ENCODE measurements at regions not wholly inside any gene's neighbourhood (a gene's known extent, or its start where the extent isn't known, plus 50 kb on each side); places are given as distances from the start of the nearest gene placed in this dataset.

DNA sequence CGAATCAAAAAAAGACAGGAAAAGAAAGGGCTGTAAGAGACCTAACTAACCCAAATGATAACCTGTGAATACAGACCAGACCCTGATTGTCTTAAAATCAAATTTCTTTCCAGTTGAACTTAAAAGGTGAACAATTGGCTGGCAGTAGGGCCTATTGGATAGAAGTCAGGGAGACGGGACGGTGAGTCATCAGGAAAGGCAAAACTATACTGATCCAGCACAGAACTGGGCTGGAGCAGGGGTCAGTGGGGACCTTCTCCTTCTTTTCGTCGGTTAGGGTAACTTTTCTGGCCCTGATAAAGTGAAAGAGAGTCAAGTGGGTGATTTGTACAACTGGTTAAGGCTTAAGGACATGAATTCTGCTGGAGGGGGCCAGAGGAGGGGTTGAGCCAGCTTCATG lies 84.9 kb upstream of the OTX2 start:
- peaks cover 21% of the 10 kb centered on the region; the same call in 1 of the 2 replicates for H3K27me3 ChIP-seq (ENCODE audit: low read depth, low read length)
- H2AFZ ChIP-seq (ENCODE audit: low read depth, low read length): no peak overlapping the region
- H3K79me2 ChIP-seq (ENCODE audit: low read length): no peaks in the 10 kb centered on the region
- H3K9me3 ChIP-seq (ENCODE audit: insufficient read depth, low read length): no peaks in the 10 kb centered on the region
- no peak for TF ChIP-seq EZH2phosphoT487 (IDR thresholded peaks at IDR 0.05; ENCODE audit: low read depth)
- TF ChIP-seq, protein P1, sequence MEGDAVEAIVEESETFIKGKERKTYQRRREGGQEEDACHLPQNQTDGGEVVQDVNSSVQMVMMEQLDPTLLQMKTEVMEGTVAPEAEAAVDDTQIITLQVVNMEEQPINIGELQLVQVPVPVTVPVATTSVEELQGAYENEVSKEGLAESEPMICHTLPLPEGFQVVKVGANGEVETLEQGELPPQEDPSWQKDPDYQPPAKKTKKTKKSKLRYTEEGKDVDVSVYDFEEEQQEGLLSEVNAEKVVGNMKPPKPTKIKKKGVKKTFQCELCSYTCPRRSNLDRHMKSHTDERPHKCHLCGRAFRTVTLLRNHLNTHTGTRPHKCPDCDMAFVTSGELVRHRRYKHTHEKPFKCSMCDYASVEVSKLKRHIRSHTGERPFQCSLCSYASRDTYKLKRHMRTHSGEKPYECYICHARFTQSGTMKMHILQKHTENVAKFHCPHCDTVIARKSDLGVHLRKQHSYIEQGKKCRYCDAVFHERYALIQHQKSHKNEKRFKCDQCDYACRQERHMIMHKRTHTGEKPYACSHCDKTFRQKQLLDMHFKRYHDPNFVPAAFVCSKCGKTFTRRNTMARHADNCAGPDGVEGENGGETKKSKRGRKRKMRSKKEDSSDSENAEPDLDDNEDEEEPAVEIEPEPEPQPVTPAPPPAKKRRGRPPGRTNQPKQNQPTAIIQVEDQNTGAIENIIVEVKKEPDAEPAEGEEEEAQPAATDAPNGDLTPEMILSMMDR (IDR thresholded peaks at IDR 0.05; ENCODE audit: low read depth, low read length): no peak
- no peaks in the 10 kb centered on the region for H3K4me1 ChIP-seq (ENCODE audit: low read length)
- H4K20me1 ChIP-seq (ENCODE audit: insufficient read depth, low read length): no peaks in the 10 kb centered on the region
- no peaks in the 10 kb centered on the region for H3K36me3 ChIP-seq (replicated peaks; ENCODE audit: low read depth, low read length)
- no peak overlapping the region for H3K4me2 ChIP-seq (ENCODE audit: low read length)
- no peak overlapping the region for H3K9ac ChIP-seq (ENCODE audit: low read length)
- no peak overlapping the region for H3K4me3 ChIP-seq (ENCODE audit: low read length)
- no peak overlapping the region for H3K27ac ChIP-seq (ENCODE audit: low read length)

DNA sequence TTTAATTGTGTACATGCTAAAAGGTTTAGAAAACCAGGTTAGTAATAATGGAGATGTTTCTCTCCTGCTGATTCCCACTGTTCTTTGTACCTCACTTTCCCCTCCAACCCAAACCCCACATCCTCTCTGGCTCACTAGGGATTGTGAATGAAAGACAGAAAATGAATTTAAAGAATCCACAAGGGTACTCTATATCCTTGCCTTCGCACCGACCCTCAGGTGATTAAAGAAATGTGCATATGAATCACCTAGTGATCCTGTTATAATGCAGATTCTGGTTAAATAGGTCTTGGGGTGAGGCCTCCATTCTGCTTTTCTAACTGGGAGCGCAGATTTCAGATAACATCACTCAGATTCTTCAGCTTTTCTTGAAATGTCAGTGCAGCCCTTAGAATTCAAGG lies 84.3 kb upstream of the OTX2 start:
- Histone ChIP-seq H3K4me2 (ENCODE audit: low read length) (no peak overlapping the region), H4K20me1 (ENCODE audit: insufficient read depth, low read length) (no peaks in the 10 kb centered on the region)
- TF ChIP-seq, protein P1 (IDR thresholded peaks at IDR 0.05; ENCODE audit: low read depth, low read length): no peak
- TF ChIP-seq EZH2phosphoT487 (IDR thresholded peaks at IDR 0.05; ENCODE audit: low read depth): no peak

DNA sequence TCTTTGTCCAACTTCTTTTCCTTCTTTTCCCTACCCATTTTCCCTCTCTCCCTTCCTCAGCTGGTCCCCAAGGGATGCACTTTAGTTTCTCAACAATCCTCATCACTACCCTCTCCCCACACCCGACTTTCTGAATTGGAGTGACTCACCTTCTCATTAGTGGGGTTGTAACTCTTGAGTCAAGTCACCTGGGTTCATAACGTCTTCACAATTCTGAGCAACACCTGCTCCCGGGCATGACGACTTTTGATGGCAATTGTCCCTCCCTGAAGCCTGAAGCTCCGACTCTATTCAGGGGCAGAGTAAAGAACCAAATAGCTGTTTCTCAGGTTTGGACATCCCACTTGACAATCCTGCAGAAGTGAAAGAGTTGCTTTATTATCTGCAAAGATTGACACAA lies 82.7 kb upstream of the OTX2 start:
- no peak overlapping the region for H2AFZ ChIP-seq (ENCODE audit: low read depth, low read length)
- no peaks in the 10 kb centered on the region for H3K9me3 ChIP-seq (ENCODE audit: insufficient read depth, low read length)
- H4K20me1 ChIP-seq (ENCODE audit: insufficient read depth, low read length): no peaks in the 10 kb centered on the region
- TF ChIP-seq, protein P1 (IDR thresholded peaks at IDR 0.05; ENCODE audit: low read depth, low read length): no peak
- no peak for TF ChIP-seq EZH2phosphoT487 (IDR thresholded peaks at IDR 0.05; ENCODE audit: low read depth)
- H3K36me3 ChIP-seq (replicated peaks; ENCODE audit: low read depth, low read length): no peaks in the 10 kb centered on the region
- H3K27me3 ChIP-seq (ENCODE audit: low read depth, low read length): peaks cover 24% of the 10 kb centered on the region; the same call in 1 of the 2 replicates
- no peak overlapping the region for H3K4me2 ChIP-seq (ENCODE audit: low read length)
- H3K27ac ChIP-seq (ENCODE audit: low read length): no peak overlapping the region
- H3K79me2 ChIP-seq (ENCODE audit: low read length): no peaks in the 10 kb centered on the region
- no peak overlapping the region for H3K9ac ChIP-seq (ENCODE audit: low read length)
- H3K4me3 ChIP-seq (ENCODE audit: low read length): no peak overlapping the region
- no peaks in the 10 kb centered on the region for H3K4me1 ChIP-seq (ENCODE audit: low read length)

More for the DNA sequence above, 84.3 kb upstream of the OTX2 start:
- Histone ChIP-seq H3K36me3 (replicated peaks; ENCODE audit: low read depth, low read length) (no peaks in the 10 kb centered on the region), H3K9me3 (ENCODE audit: insufficient read depth, low read length) (no peaks in the 10 kb centered on the region), H3K4me1 (ENCODE audit: low read length) (no peaks in the 10 kb centered on the region), H3K27ac (ENCODE audit: low read length) (no peak overlapping the region), H3K79me2 (ENCODE audit: low read length) (no peaks in the 10 kb centered on the region), H3K9ac (ENCODE audit: low read length) (no peak overlapping the region), H3K4me3 (ENCODE audit: low read length) (no peak overlapping the region), H3K27me3 (ENCODE audit: low read depth, low read length) (peaks cover 21% of the 10 kb centered on the region; the same call in 1 of the 2 replicates), H2AFZ (ENCODE audit: low read depth, low read length) (no peak overlapping the region)

- Histone ChIP-seq H4K20me1 (ENCODE audit: insufficient read depth, low read length) (no peaks in the 10 kb centered on the region), H3K36me3 (replicated peaks; ENCODE audit: low read depth, low read length) (no peaks in the 10 kb centered on the region), H3K79me2 (ENCODE audit: low read length) (no peaks in the 10 kb centered on the region), H3K9me3 (ENCODE audit: insufficient read depth, low read length) (no peaks in the 10 kb centered on the region), H3K4me2 (ENCODE audit: low read length) (no peak overlapping the region), H3K4me1 (ENCODE audit: low read length) (no peaks in the 10 kb centered on the region), H3K4me3 (ENCODE audit: low read length) (no peak overlapping the region), H2AFZ (ENCODE audit: low read depth, low read length) (no peak overlapping the region), H3K9ac (ENCODE audit: low read length) (no peak overlapping the region), H3K27me3 (ENCODE audit: low read depth, low read length) (peaks cover 27% of the 10 kb centered on the region), H3K27ac (ENCODE audit: low read length) (no peak overlapping the region)
- TF ChIP-seq, protein P1 (IDR thresholded peaks at IDR 0.05; ENCODE audit: low read depth, low read length): no peak
- no peak for TF ChIP-seq EZH2phosphoT487 (IDR thresholded peaks at IDR 0.05; ENCODE audit: low read depth)
These were observed 80.9 kb upstream of the OTX2 start for GRCh38 chr14:56891226-56891625.

Data from OCI-LY3 (cell line).